ENCODE measurements at regions not wholly inside any gene's neighbourhood (a gene's known extent, or its start where the extent isn't known, plus 50 kb on each side); places are given as distances from the start of the nearest gene placed in this dataset.
"Not testable (repeated sequence)": the region's sequence is repeated elsewhere in the genome, so short reads cannot be mapped to it uniquely, and the experiment has no call there.

DNA sequence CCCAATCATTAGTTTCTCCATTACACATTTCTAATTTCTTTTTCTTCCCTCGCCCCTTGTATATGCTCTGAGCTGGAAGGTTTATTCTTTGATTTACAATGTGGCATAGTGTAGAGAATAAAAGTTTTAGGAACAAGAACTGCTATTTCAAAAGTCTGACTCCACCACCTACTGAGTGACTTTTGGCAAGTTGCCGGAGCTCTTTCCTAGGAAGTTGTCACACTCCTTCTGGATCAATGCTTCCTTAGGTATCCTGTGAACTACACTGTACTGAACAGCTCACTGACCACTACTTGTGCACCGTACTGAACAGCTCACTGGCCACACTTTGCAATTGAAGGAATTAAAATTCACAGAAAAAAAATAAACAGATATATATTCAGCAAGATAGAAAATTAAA, 458.2 kb downstream of the FRK start:
- FAIRE-seq, result no peak
- TF ChIP-seq, protein P1, sequence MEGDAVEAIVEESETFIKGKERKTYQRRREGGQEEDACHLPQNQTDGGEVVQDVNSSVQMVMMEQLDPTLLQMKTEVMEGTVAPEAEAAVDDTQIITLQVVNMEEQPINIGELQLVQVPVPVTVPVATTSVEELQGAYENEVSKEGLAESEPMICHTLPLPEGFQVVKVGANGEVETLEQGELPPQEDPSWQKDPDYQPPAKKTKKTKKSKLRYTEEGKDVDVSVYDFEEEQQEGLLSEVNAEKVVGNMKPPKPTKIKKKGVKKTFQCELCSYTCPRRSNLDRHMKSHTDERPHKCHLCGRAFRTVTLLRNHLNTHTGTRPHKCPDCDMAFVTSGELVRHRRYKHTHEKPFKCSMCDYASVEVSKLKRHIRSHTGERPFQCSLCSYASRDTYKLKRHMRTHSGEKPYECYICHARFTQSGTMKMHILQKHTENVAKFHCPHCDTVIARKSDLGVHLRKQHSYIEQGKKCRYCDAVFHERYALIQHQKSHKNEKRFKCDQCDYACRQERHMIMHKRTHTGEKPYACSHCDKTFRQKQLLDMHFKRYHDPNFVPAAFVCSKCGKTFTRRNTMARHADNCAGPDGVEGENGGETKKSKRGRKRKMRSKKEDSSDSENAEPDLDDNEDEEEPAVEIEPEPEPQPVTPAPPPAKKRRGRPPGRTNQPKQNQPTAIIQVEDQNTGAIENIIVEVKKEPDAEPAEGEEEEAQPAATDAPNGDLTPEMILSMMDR (IDR thresholded peaks at IDR 0.05; ENCODE audit: insufficient read depth, missing control alignments), result no peak
- no peak for DNase-seq (ENCODE audit: insufficient read length, low spot score)

DNA sequence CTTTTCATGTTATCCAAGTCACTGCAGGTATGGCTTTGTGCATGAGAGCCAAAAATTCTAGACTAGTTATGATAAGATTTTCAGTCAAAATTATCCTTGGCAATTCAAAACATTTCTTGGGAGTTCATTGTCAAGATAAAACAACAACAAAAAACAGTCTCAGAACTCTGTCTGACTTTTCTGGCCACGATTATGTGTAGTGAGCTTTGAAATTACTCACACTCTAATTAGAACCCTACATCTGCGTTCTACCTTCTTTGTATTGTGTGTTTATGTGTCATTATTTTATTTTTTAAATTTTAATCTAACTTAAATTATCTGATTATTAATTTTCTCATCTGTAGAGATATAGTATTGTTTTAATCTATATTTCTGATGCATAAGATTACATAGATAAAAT, 459.2 kb downstream of the FRK start:
- TF ChIP-seq, protein P1 (IDR thresholded peaks at IDR 0.05; ENCODE audit: insufficient read depth, missing control alignments), result no peak
- FAIRE-seq, result no peak
- DNase-seq (ENCODE audit: insufficient read length, low spot score), result no peak

DNA sequence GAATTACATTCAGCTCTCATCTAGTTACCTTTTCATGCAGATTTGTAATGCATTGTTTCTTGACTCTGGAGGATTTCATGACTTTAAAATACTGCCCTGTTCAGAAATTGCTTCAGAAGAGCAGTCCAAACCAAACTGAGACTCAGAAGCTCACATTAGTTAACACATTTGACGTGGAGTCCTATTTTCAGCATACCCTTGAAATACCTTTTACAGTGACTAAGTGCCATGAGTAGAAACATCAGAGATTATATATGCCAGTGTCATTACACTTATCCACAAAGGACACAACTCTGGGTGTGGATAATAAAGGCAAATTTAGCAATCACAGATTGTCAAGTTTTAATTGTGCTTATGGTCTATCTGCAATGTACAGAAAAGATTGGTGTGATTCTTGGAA, 459.6 kb downstream of the FRK start:
- FAIRE-seq, result no peak
- DNase-seq (ENCODE audit: insufficient read length, low spot score), result no peak
- TF ChIP-seq, protein P1 (IDR thresholded peaks at IDR 0.05; ENCODE audit: insufficient read depth, missing control alignments), result no peak

DNA sequence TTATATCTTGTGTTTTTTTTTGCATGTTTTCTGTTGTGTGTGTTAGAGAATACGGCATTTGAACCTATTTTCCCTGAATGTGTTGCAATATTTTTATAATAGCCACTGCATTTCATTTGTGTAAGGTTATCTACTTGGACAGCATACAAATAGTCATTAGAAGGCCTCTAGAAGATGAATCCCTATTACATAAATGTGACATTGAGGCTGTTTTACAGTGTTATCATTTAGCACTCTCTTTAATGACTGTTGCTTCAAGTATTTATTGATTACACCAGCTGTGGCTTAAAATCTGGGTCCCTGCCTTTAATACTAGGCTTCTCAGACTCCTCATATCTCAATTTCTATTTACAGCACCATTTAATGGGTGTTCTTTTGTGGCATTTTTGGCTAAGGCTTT, 465.8 kb downstream of the FRK start:
- no peak for DNase-seq (ENCODE audit: insufficient read length, low spot score)
- peak; percentile 41 for FAIRE-seq
- TF ChIP-seq, protein P1 (IDR thresholded peaks at IDR 0.05; ENCODE audit: insufficient read depth, missing control alignments), result no peak

DNA sequence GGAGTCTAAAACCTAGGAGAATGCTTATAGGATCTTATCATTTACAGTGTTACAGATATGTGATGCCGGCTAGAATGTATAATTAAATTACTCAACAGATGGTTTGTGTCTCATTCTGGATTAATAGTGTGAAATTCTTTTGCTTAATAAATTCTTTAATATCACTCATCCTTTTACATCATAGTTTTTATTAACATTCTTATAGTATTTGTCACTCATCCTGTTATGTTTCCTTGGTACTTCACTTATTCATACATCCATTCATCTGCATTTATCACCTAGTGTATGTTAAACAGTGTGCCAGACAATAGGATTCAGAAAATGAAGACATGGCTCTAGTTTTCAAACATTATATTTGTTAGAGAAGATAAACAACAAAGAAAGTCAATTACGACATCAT, 468.7 kb downstream of the FRK start:
- peak; percentile 32 for FAIRE-seq
- DNase-seq (ENCODE audit: insufficient read length, low spot score), result no peak
- TF ChIP-seq, protein P1 (IDR thresholded peaks at IDR 0.05; ENCODE audit: insufficient read depth, missing control alignments), result no peak

DNA sequence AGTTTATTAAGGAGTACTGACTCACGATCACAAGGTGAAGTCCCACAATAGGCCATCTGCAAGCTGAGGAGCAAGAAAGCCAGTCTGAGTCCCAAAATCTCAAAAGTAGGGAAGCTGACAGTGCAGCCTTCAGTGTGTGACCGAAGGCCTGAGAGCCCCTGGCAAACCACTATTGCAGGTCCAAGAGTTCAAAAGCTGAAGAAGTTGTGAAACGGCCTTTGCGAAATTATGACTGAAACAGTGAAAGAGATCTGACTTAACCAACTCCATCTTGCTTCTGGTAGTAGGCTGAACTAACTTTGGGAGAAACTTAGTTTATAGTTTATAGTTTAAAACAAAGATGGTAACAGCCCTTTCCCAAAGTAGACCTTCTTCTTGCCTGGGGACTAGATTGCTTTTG, 471.6 kb downstream of the FRK start:
- FAIRE-seq, result not testable (repeated sequence)

DNA sequence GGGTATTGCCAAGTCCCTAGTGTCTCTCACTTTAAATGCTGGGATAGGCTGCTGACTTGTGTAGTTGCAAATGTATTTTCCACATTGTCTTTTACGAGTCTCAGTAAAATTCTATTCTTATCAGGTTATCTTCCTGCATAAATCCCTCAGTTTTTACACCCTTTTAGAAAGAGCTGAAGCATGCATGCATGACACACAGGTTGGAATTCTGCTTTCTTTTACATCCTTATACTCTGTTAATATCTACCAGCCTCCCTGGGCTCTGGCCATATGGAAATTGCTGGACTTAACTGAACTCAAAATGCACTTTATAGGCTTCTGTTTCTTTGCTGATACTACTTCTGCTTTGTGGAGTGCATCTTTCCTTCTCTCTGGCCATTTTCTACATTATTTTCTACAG, 477.4 kb downstream of the FRK start:
- no peak for DNase-seq (ENCODE audit: insufficient read length, low spot score)
- TF ChIP-seq, protein P1 (IDR thresholded peaks at IDR 0.05; ENCODE audit: insufficient read depth, missing control alignments), result no peak
- FAIRE-seq, result no peak

More for the DNA sequence above, 471.6 kb downstream of the FRK start:
- not testable (repeated sequence) for DNase-seq (ENCODE audit: insufficient read length, low spot score)

DNA sequence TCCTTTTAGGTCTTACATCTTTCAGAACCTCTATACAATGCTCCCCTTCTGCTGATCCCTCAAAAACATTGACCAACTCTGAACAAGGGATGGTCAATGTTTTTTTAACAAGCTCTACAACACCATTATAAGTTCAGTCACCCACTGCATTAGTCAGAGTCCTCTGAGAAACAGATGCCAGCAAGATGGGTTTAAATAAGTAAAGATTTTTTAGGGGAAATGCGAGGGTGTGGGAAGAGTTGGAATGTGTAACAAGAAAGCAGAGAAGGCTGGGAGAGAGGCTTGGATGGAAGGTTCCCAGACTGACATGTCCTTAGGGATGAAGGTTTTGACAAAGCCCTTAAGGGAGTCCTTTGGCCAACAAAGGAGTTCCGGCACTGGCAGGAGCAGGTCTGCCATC, 478.3 kb downstream of the FRK start:
- FAIRE-seq, result no peak
- TF ChIP-seq, protein P1 (IDR thresholded peaks at IDR 0.05; ENCODE audit: insufficient read depth, missing control alignments), result no peak

DNA sequence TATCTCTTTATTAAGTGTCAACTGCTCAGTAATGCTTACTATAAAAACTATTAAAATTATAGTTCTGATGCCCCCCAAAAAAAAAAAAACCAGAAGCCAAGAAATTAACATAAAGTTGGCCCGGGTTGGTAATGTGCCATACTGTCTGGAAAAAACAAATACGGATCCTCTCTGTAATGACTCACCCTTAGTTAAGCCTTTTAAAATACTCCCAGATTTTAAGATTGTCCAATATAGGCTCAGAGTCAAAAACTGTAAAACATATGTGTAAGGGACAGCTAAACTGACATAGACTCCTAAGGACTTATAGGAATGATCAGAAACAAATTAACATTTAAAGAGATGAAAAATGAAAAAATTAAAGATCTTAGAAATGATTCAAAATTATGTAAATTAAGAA, 481.1 kb downstream of the FRK start:
- not testable (repeated sequence) for DNase-seq (ENCODE audit: insufficient read length, low spot score); FAIRE-seq

More for the DNA sequence above, 478.3 kb downstream of the FRK start:
- no peak for DNase-seq (ENCODE audit: insufficient read length, low spot score)
